Upper lobe of right lung (tissue), 1 donor: ENCODE measurements at regions not wholly inside any gene's neighbourhood (a gene's known extent, or its start where the extent isn't known, plus 50 kb on each side); places are given as distances from the start of the nearest gene placed in this dataset.
"Not testable (repeated sequence)": the region's sequence is repeated elsewhere in the genome, so short reads cannot be mapped to it uniquely, and the experiment has no call there.

Source experiments
- ATAC-seq: fragments of 200-7000 bp; cut with Tn5 transposase; one replicate; pipeline ENCODE4 v1.9.1; 2020; ENCODE audit warnings: mild to moderate bottlenecking, moderate library complexity
- DNase-seq: peaks from one replicate; pipeline ENCODE4 v3.0.0-alpha.2; 2020
- H3K27ac ChIP-seq: fragments of 200-600 bp; one replicate; pipeline ENCODE4 v1.8.0; 2022
- H3K27me3 ChIP-seq: fragments of 200-600 bp; one replicate; pipeline ENCODE4 v1.8.0; 2022; ENCODE audit warnings: mild to moderate bottlenecking
- H3K36me3 ChIP-seq: fragments of 200-600 bp; one replicate; pipeline ENCODE4 v1.8.0; 2022
- H3K4me1 ChIP-seq: fragments of 200-600 bp; one replicate; pipeline ENCODE4 v1.8.0; 2022
- H3K4me3 ChIP-seq: fragments of 200-600 bp; one replicate; pipeline ENCODE4 v1.8.0; 2022; ENCODE audit warnings: mild to moderate bottlenecking
- H3K9me3 ChIP-seq: fragments of 200-600 bp; one replicate; pipeline ENCODE4 v1.8.0; 2022
- intact Hi-C: fragments of 100-400 bp; cut with DNase I; formaldehyde crosslinking; loops from one replicate; pipeline ENCODE4 v1.11.0; 2022
- TF ChIP-seq, protein P1 (sequence below): fragments of 200-600 bp; IDR thresholded peaks from one replicate; pipeline ENCODE4 v1.8.0; 2022; ENCODE audit warnings: antibody characterized with exemption
- donor health status: DM: no; HTN: yes; CAD: no; lungs with severe emphysema.

DNA sequence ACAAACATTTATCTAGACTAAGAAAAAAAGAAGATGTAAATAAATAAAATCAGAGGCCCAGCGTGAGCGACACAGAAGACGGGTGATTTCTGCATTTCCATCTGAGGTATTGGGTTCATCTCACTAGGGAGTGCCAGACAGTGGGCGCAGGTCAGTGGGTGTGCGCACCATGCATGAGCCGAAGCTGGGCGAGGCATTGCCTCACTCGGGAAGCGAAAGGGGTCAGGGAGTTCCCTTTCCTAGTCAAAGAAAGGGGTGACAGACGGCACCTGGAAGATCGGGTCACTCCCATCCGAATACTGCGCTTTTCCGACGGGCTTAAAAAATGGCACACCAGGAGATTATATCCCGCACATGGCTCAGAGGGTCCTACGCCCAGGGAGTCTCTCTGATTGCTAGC lies 79.5 kb upstream of the ABCD2 start:
- H3K36me3 ChIP-seq, DNase-seq, ATAC-seq, H3K27ac ChIP-seq, intact Hi-C loops, H3K27me3 ChIP-seq, H3K4me1 ChIP-seq, H3K9me3 ChIP-seq, H3K4me3 ChIP-seq: not testable (repeated sequence)

- no peak for ATAC-seq
- no peak for DNase-seq
Measured at GRCh38 chr12:39697108-39697507, 77.5 kb upstream of the ABCD2 start.

DNA sequence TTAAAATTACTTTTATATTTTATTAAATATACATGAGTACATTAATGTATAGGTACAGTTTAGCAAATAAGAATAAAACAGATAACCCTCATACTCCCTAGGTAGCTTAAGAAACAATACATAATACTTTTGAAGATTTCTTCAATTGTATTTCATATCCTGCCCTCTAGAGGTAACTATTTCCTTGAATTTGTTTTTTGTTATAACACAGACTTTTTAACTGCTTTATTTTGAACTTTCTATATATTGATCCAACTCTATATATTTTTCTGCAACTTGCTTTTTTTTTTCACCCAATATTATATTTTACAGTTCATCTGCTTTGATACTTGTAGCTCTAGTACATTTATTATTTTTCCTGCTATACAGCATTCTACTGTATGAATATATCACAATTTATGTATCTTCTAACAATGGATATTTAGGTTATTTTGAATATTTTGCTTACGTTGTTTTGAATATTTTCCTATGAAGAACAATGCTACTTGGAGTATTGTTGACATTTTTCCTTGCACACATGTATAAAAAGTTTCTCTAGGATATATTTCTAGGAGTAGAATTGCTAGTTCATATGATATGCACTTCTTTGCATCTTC lies 72.8 kb upstream of the ABCD2 start:
- H3K4me1 ChIP-seq = no peaks in the 10 kb centered on the region
- no peak overlapping the region for H3K27ac ChIP-seq
- no peaks in the 10 kb centered on the region for H3K9me3 ChIP-seq
- TF ChIP-seq, protein P1, sequence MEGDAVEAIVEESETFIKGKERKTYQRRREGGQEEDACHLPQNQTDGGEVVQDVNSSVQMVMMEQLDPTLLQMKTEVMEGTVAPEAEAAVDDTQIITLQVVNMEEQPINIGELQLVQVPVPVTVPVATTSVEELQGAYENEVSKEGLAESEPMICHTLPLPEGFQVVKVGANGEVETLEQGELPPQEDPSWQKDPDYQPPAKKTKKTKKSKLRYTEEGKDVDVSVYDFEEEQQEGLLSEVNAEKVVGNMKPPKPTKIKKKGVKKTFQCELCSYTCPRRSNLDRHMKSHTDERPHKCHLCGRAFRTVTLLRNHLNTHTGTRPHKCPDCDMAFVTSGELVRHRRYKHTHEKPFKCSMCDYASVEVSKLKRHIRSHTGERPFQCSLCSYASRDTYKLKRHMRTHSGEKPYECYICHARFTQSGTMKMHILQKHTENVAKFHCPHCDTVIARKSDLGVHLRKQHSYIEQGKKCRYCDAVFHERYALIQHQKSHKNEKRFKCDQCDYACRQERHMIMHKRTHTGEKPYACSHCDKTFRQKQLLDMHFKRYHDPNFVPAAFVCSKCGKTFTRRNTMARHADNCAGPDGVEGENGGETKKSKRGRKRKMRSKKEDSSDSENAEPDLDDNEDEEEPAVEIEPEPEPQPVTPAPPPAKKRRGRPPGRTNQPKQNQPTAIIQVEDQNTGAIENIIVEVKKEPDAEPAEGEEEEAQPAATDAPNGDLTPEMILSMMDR = peak; percentile 42
- H3K4me3 ChIP-seq = no peak overlapping the region
- no peaks in the 10 kb centered on the region for H3K36me3 ChIP-seq
- DNase-seq (no peak), ATAC-seq (no peak)
- intact Hi-C loops = no loop called here
- H3K27me3 ChIP-seq = no peaks in the 10 kb centered on the region

More at GRCh38 chr12:39697108-39697507, 77.5 kb upstream of the ABCD2 start:
- TF ChIP-seq, protein P1 = no peak
- Histone ChIP-seq H3K4me3 (no peak overlapping the region), H3K36me3 (no peaks in the 10 kb centered on the region), H3K27me3 (no peaks in the 10 kb centered on the region), H3K4me1 (no peaks in the 10 kb centered on the region), H3K27ac (no peak overlapping the region), H3K9me3 (no peaks in the 10 kb centered on the region)
- intact Hi-C loops = no loop called here

DNA sequence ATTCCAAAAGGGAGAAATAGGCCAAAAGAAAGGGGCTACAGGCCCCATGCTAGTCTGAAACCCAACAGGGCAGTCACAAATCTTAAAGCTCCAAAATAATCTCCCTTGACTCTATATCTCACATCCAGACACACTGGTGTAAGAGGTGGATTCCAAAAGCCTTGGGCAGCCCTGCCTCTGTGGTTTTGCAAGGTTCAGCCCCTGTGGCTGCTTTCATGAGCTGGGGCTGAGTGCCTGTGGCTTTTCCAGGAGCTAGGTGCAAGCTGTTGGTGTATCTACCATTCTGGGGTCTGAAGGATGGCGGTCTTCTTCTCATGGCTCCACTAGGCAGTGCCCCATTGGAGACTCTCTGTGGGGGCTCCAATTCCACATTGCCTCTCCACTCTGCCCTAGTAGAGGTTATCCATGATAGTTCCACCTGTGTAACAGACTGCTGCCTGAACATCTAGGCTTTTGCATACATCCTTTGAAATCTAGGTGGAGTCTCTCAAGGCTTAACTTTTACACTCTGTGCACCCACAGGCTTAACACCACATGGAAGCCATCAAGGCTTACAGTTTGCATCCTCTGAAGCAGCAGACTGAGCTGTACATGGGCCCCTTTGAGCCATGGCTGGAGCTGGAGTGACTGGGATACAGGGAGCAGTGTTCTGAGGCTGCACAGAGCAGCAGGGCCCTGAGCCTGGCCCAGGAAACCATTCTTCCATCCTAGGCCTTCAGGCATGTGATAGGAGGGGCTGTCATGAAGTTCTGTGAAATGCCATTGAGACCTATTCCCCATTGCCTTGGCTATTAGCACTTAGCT lies 66.5 kb upstream of the ABCD2 start:
- intact Hi-C loops = no loop called here
- no peaks in the 10 kb centered on the region for H3K4me1 ChIP-seq
- no peaks in the 10 kb centered on the region for H3K36me3 ChIP-seq
- DNase-seq = no peak
- no peaks in the 10 kb centered on the region for H3K27me3 ChIP-seq
- no peaks in the 10 kb centered on the region for H3K9me3 ChIP-seq
- TF ChIP-seq, protein P1 = no peak
- ATAC-seq = no peak
- H3K27ac ChIP-seq = no peak overlapping the region
- H3K4me3 ChIP-seq = no peak overlapping the region

- ATAC-seq (no peak), DNase-seq (no peak)
- Histone ChIP-seq H3K4me3 (no peak overlapping the region), H3K27me3 (no peaks in the 10 kb centered on the region), H3K9me3 (no peaks in the 10 kb centered on the region), H3K36me3 (no peaks in the 10 kb centered on the region), H3K4me1 (no peaks in the 10 kb centered on the region), H3K27ac (peak overlapping the region; percentile 19)
- intact Hi-C loops = no loop called here
- TF ChIP-seq, protein P1 = no peak
Measured at GRCh38 chr12:39682689-39683477, 63.3 kb upstream of the ABCD2 start.

GRCh38 chr12:39675263-39675662 lies 55.7 kb upstream of the ABCD2 start:
- Histone ChIP-seq H3K4me1 (no peaks in the 10 kb centered on the region), H3K27me3 (no peaks in the 10 kb centered on the region), H3K27ac (no peak overlapping the region), H3K4me3 (no peak overlapping the region), H3K9me3 (no peaks in the 10 kb centered on the region), H3K36me3 (no peaks in the 10 kb centered on the region)
- intact Hi-C loops = no loop called here
- ATAC-seq (no peak), DNase-seq (no peak)
- TF ChIP-seq, protein P1 = no peak
